Dermis blood vessel endothelial cell (primary cell): ENCODE measurements at regions not wholly inside any gene's neighbourhood (a gene's known extent, or its start where the extent isn't known, plus 50 kb on each side); places are given as distances from the start of the nearest gene placed in this dataset.

Experiments used
- DNase-seq: peaks from one replicate; pipeline ENCODE4 v3.0.0; 2010

DNA sequence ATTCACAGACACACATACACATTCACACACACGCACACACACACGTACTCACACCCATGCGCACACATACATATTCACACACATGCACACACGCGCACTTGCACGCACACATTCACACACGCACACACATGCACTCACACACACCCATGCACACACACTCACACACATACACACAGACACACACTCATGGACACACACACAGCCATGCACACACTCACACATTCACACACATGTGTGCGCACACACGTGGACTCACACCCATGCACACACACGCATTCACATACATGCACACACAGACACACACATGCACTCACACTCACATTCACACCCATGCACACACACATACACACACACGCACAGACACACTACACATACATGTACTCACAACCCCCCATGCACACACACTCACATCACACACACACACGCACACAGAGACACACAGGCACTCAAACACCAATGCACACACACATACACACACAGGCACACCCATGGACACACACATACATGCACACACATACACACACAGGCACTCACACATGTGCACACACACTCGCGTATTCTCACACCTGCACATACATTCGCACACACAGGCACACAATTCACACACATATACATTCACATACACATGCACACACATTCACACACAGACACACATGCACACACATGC lies 589.1 kb downstream of the PTPRU start:
- no peak for DNase-seq

- DNase-seq: no peak
These were observed 588.4 kb downstream of the PTPRU start for GRCh38 chr1:29824511-29825273.

DNA sequence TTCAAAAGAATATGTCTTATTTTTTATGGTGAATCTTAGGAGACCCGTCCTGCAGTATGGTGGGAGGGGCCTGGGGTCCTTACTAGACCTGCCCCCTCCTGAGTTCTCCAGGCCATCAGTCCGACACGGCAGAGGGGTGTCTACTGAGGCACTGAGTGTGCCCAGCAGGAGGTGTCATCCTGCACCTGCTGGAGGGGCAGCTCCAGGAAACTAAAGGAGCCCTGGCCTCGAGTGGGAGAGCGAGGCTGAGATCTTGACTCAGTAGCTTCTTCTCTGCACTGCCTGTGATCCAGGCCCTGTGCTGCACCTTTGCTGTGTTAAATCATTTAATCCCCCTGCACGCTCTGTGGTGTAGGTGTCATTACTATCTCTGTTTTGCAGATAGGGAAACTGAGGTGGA lies 587.7 kb downstream of the PTPRU start:
- no peak for DNase-seq

GRCh38 chr1:29823561-29823960 lies 587.2 kb downstream of the PTPRU start:
- no peak for DNase-seq

DNA sequence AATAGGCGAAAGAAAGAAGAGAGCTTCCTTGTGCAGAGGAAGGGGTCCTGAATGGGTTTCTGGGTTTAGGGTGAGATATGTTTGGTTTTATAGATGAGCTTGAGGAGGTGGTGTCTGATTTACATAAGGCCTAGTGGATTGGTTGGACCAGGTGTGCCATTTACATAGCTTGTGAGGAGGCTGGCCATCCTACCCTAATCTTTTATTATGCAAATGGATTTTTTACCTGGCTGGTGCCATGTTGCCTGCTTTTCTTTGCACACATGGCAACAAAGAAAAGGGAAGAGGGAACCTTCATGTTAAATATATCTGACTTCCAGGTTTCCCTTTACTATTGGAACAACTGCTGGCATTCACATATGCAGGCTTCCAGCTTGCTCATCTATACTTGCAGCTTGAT lies 585.3 kb downstream of the PTPRU start:
- DNase-seq: no peak

- DNase-seq: no peak
These were observed 584.1 kb downstream of the PTPRU start for GRCh38 chr1:29820401-29820800.

DNA sequence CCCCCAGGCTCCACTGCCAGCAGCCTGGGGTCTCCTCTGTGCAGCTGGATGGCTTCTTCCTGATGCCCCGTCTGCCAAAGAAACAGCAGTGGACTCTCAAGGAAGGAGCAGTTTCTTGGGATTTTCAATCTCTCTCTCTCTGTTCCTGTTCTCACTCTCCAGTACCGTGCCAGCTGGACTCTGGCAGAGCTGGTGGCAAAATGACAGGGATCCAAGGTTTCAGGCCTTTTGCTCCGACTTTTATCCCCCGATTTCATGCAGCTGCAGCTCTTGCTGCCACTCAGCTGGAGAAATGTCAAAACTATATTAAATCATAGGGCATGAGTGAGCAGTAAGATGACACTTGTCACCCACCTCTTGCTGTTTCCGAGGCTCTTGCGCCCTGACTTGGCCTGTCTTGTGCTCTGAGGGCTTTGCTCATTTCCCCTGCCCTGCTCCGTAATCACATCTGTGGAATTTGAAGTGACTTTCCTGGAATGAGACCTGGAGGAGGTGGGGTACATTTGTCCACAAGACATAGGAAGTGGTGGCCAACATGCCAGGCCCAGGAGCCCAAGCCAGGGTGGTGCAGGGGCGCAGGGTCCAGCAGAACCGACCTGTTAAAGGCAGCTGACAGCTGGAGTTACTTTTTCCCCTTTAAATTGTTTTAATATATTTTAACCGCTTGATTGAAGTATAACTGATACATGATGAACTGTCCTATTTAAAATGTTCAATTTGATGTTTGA lies 576.2 kb downstream of the PTPRU start:
- DNase-seq: no peak

GRCh38 chr1:29811727-29812407 lies 575.5 kb downstream of the PTPRU start:
- DNase-seq: no peak

- no peak for DNase-seq
These were observed 574.9 kb downstream of the PTPRU start for GRCh38 chr1:29811247-29811646.

DNA sequence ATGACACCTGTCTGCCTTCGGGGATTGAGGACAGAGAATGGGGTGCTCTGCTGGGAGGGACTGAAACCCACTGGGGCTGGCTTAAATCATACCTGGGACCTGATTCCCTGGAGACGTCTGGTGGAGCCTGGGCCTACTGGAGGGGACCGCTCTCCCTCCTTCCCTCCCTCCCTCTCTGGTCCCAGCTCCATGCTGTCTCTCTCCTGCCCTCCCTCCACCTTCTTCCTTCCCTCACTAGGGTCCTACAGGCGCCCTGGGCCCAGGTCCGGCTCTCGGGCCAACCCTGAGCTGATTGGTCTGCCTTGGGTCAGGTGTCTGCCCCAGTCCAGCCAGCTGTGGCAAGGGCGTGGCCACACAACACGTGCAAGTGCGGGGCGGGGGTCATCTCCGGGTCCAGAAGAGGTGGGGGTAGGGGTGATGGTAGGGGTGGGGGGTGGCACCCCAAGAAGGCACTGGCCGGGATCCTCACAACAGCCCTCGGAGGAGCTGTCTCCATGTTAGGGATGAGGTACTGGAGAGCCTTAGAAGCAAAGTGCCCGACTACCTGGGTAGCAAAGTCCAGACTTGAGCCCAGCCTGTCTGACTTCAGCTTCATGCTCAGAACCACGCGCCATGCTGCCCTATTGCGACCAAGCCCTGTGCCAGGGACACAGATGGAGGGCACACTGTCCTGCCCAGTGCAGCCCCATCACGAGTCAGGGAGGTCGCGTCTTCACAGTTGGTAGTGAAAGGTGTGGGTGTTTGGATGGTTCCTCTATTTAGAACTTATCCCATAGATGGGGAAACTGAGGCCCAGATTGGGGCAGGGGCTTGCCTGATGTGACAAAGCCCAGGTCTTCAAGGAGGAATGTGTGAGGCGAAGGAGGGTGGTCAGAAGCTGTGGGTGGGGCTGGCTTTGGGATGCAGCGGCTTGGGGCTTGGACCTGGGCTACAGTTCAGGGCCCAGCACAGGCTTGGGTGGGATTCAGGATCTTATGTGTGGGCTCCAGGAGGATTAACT lies 574.1 kb downstream of the PTPRU start:
- DNase-seq: no peak

- no peak for DNase-seq
These were observed 573.3 kb downstream of the PTPRU start for GRCh38 chr1:29809446-29810120.

DNA sequence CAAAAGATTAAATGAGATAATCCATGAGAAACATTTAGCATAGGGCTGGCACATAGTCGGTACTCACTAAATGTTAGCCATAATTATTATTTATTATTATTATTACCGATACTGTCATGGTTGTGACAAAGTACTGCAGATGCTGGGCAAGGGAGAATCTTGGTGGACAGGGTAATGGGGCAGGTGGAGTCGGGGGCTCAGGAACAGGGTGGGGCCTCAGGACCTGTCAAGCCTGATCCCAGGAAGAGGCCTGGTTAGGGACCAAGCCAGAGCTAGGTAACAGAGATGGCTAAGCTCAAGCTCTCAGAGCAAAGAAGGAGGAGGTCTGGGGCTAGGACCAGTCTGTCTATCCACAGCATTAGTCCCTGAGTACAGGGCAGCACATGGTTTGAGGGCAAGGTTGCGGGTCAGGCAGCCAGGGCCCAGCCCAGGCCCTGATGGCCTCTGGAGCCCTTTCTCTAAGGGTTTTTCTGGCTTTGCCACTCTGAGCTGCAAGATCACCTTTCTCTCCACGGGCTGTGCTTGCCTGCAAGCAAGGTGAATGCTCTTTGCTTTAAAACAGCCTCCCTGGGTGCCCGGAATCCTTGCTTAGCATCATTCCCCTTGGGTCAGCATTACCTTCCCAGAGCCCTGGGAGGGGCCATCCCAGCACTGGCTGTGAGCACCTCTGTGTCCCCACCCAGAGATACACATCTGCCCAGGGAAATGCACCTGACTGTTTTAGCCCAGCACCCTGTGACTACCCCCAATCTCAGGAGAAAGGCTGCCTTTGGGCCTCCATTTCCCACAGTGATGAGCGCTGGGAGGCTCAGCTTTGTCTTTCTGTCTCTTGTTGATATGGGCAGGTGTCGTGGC lies 572.0 kb downstream of the PTPRU start:
- no peak for DNase-seq

DNA sequence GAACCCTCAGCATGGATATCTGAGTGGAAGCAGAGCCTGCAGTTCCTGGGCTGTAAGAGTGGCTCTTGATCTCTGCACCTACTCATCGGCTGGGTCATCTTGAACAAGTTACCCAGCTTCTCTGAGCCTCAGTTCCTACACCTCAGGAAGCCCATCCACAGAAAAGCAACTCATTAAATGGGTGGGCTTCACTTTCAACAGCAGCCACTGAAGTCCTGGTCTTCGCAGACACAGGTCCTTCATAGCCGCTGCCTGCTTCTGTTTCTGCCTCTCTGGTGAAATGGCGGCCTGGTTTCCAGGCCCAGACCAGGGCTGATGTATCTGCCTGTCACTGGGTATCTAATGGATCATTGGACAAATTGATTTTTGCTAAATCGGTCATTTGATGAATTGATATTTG lies 571.4 kb downstream of the PTPRU start:
- no peak for DNase-seq

DNA sequence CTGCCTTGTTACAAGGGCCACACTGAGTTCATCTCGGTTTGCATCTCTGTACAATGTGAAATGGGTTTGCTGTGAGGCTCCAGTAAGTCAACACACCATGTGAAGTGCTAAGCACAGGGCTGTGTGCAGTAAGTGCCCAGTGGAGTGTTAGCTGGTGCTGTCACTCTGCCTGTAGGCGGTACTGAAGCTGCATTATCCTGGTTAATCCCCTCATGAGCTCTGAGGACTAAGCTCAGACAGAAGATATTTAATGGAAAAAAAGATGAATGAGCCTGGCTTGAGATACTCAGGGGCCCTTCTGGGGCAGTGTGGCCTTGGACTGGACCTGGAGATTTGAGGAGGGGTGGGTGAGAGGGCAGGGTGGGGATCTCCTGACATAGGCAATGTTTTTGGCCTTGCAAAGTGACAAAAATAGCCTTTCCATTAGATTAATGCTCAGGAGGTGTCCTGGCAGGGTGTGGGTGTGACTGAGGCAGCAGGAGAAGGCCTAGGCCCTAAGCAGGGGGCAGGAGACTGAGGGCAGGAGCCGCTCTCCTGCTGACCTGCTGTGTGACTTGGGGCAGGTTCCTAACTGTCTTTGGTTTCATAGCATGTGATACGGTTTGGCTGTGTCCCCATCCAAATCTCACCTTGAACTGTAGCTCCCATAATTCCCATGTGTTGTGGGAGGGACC lies 570.5 kb downstream of the PTPRU start:
- no peak for DNase-seq

DNA sequence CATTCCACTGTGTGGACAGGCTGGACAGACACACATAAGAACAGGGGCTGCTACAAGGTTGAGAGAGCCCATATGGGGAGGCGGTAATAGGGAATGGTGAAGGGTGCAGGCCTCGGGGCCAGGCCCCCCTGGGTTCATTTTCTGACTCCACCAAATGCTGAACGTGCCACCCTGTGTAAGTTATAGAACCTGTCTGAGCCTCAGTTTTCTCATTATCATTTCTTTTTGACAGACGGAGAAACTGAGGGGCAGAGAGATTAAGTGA lies 569.5 kb downstream of the PTPRU start:
- no peak for DNase-seq

DNA sequence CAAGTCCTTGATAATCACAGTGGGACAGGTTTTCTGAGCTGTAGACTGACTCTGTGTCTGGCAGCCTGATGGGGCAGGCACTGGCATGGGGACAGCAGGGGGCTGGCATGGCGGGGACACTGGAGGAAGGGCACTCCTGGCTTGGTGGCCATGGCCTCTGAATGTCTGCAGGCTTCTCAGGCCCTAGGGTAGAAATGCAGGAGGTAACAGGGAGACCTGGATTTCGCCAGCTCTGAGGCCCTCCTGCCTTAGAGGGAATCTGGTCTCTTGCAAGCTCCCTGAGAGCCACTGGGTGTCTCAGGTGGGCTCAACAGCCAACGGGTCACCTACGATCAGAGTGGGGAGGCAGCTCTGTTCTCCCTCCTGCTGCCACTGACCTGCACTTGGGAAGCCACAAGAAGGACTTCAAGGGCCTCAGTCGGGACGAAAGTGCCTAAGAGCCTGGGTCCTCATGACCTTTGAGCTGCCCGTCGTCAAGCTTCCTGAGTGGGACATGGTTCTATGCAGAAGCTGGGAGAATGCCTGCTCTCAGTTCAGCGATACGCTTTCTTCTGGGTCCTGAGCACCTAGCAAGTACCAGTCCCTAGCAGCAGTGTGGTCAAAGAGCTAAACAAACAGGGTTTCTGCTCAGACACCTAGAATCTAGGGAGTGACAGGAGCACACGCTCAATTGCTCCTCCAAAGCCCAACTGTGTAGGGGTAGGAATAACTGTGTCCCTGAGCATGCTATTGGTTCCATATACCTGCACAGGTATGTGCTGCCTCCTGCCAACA lies 569.0 kb downstream of the PTPRU start:
- DNase-seq: no peak

DNA sequence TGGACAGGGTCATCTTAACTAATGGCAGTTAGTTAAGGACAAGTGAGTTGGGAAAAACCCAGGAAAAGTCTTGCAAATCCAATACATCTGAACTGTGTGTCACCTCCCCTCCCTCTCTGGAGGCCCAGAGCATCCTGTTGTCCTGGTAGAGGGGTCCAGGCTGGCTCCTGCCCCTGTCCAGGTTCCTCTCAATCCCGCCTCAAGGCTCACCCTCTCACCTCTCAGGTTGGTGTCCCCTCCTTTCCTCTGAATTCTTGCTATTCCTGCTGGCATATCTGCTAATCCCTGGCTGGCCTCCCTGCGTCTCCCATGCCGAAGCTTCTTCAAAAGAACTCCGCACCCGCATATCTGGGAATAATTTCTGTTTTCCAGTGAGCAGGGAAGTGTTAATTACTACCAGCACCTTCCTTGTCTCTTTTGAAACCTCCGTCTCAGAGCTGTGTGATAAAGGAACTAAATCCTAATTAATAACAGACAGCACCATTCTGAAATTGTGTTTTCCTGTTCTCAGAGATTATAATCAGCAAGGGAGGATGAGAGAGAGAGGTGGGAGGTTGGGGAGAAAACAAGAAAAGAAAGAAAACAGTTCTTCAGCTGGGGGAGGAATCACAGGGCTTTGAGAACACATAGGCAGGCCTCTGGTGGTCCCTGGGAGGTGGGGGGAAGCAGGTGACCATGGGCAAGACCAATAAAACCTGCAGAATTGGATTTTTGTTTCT lies 568.0 kb downstream of the PTPRU start:
- DNase-seq: no peak

DNA sequence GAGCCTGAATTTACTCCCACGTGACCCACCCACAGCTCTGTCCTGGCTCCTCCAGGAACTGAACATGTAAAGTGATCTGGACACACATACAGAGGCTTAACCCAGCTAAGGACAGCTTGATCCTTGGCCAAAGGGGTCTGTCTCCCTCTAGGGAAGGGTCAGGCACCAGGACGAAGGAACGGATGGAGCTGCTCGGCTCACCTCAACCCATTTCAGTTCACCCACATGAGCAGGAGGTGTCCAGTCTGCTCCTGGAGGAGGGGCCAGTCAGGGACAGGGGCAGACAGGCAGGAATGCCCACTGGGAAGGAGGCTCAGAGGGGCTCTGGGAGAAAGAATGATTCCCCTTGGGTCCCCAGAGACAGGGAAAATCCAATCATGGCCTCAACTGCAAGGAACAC lies 567.2 kb downstream of the PTPRU start:
- no peak for DNase-seq
